ENCODE measurements at regions not wholly inside any gene's neighbourhood (a gene's known extent, or its start where the extent isn't known, plus 50 kb on each side); places are given as distances from the start of the nearest gene placed in this dataset.

DNA sequence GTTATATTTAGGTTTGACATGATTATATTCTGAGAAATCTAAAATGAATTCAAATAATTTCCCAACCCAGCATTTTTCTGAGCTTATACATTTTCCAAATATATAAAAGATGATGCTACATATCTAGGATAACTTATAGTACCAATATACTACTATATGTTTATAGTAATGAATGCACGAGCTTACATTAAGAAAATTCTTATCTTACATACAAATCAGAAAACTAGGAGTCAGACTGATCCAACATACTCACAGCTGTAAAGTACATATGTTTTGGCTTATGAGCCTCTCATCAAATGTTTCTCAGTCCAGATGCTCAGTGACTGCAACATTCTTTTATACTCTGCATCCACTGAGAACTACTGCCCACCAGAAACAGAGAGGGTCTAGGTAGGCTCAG is 491.3 kb upstream of the KLF12 start:
- Histone ChIP-seq H3K9me3 (no peaks in the 10 kb centered on the region), H3K27me3 (no peaks in the 10 kb centered on the region), H3K4me1 (no peaks in the 10 kb centered on the region), H3K27ac (no peak overlapping the region), H3K36me3 (no peaks in the 10 kb centered on the region), H3K4me3 (no peak overlapping the region)
- DNase-seq (ENCODE audit: low spot score in 2 of 2) = no peak
- intact Hi-C loops (cut with DNase I; ENCODE audit: low total_unique reads) = no loop called here
- TF ChIP-seq POLR2A (IDR thresholded peaks at IDR 0.05) = no peak
- TF ChIP-seq, protein P1, sequence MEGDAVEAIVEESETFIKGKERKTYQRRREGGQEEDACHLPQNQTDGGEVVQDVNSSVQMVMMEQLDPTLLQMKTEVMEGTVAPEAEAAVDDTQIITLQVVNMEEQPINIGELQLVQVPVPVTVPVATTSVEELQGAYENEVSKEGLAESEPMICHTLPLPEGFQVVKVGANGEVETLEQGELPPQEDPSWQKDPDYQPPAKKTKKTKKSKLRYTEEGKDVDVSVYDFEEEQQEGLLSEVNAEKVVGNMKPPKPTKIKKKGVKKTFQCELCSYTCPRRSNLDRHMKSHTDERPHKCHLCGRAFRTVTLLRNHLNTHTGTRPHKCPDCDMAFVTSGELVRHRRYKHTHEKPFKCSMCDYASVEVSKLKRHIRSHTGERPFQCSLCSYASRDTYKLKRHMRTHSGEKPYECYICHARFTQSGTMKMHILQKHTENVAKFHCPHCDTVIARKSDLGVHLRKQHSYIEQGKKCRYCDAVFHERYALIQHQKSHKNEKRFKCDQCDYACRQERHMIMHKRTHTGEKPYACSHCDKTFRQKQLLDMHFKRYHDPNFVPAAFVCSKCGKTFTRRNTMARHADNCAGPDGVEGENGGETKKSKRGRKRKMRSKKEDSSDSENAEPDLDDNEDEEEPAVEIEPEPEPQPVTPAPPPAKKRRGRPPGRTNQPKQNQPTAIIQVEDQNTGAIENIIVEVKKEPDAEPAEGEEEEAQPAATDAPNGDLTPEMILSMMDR (IDR thresholded peaks at IDR 0.05) = no peak
- TF ChIP-seq POLR2AphosphoS5 (IDR thresholded peaks at IDR 0.05) = no peak

DNA sequence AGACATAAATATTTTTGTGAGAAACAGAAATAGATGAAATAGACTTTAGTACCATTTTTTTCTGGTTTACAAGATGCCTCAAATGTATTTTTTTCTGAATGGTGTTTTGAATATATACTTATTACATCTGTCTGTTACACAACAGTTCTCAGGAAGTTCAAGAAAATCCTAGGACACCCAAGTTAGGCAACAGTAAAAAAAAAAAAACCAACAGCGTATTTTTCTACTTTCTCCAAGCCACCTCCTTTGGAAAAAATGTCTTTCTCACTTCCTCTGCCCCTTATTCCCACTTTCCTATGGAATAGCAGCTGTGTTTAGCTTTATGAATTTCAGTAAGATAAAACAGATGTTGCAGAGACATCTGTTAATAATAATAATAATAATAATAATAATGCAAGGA is 489.6 kb upstream of the KLF12 start:
- no peaks in the 10 kb centered on the region for H3K4me1 ChIP-seq
- no peak for DNase-seq (ENCODE audit: low spot score in 2 of 2)
- TF ChIP-seq POLR2AphosphoS5 (IDR thresholded peaks at IDR 0.05) (no peak), POLR2A (IDR thresholded peaks at IDR 0.05) (no peak)
- TF ChIP-seq, protein P1 (IDR thresholded peaks at IDR 0.05) = no peak
- no peaks in the 10 kb centered on the region for H3K9me3 ChIP-seq
- H3K27me3 ChIP-seq = no peaks in the 10 kb centered on the region
- H3K36me3 ChIP-seq = no peaks in the 10 kb centered on the region
- H3K27ac ChIP-seq = no peak overlapping the region
- no peak overlapping the region for H3K4me3 ChIP-seq
- intact Hi-C loops (cut with DNase I; ENCODE audit: low total_unique reads) = no loop called here

- Histone ChIP-seq H3K27me3 (no peaks in the 10 kb centered on the region), H3K27ac (no peak overlapping the region), H3K9me3 (no peaks in the 10 kb centered on the region), H3K36me3 (no peaks in the 10 kb centered on the region), H3K4me1 (no peaks in the 10 kb centered on the region), H3K4me3 (no peak overlapping the region)
- TF ChIP-seq POLR2AphosphoS5 (IDR thresholded peaks at IDR 0.05) (no peak), POLR2A (IDR thresholded peaks at IDR 0.05) (no peak)
- TF ChIP-seq, protein P1 (IDR thresholded peaks at IDR 0.05) = no peak
- intact Hi-C loops (cut with DNase I; ENCODE audit: low total_unique reads) = no loop called here
- DNase-seq (ENCODE audit: low spot score in 2 of 2) = no peak
These were observed 488.1 kb upstream of the KLF12 start for GRCh38 chr13:74622284-74622683.

DNA sequence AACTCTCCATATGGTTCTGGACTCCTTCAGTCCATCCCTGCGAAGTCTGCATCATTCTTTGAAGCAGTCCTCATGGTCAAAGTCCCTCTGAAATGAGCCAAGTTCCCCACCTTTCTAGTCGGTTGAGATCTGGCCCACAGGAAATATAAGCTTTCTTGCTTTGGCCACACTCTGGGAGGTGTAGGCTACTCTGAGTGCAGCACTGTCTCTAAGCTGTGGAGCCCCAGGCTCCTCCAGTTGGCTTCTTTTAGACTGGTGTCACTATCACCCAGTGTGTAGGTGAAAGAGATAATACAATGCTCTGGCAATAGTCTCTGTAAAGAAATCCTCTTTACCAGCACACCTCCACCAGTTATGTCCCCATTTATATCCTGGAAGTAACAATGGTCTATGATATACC is 486.5 kb upstream of the KLF12 start:
- no peaks in the 10 kb centered on the region for H3K36me3 ChIP-seq
- no peak overlapping the region for H3K27ac ChIP-seq
- no peak overlapping the region for H3K4me3 ChIP-seq
- no peaks in the 10 kb centered on the region for H3K9me3 ChIP-seq
- TF ChIP-seq, protein P1 (IDR thresholded peaks at IDR 0.05) = no peak
- TF ChIP-seq POLR2A (IDR thresholded peaks at IDR 0.05) (no peak), POLR2AphosphoS5 (IDR thresholded peaks at IDR 0.05) (no peak)
- no peaks in the 10 kb centered on the region for H3K4me1 ChIP-seq
- intact Hi-C loops (cut with DNase I; ENCODE audit: low total_unique reads) = no loop called here
- no peaks in the 10 kb centered on the region for H3K27me3 ChIP-seq
- DNase-seq (ENCODE audit: low spot score in 2 of 2) = no peak

DNA sequence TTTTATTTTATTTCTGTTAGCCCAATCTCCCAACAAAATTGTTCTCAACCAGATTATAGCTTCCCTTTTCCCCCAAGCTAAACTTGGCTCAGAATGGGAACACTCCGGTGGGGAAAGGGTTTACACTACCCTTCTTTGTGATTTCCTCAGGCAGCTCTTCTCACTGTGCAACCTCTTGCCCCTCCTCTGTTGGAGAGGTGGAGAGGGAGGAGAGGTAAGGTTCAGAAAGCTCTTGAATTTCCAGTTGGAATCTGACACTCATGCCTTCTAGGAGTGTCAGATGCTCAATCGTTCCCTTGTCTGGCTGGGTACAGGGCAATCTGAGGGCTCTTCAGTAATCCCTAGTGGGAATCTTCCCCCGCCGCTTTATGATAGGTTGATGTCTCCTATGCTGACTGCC is 486.1 kb upstream of the KLF12 start:
- TF ChIP-seq, protein P1 (IDR thresholded peaks at IDR 0.05) = no peak
- no peak for TF ChIP-seq POLR2A (IDR thresholded peaks at IDR 0.05)
- TF ChIP-seq POLR2AphosphoS5 (IDR thresholded peaks at IDR 0.05) = no peak

More for the DNA sequence above, 486.1 kb upstream of the KLF12 start:
- H3K27me3 ChIP-seq = no peaks in the 10 kb centered on the region
- H3K36me3 ChIP-seq = no peaks in the 10 kb centered on the region
- intact Hi-C loops (cut with DNase I; ENCODE audit: low total_unique reads) = no loop called here
- H3K27ac ChIP-seq = no peak overlapping the region
- no peaks in the 10 kb centered on the region for H3K4me1 ChIP-seq
- H3K9me3 ChIP-seq = no peaks in the 10 kb centered on the region
- DNase-seq (ENCODE audit: low spot score in 2 of 2) = no peak
- H3K4me3 ChIP-seq = no peak overlapping the region

Data from breast epithelium (tissue), 4 donors.